Thoracic aorta (tissue), 2 donors: ENCODE measurements at regions not wholly inside any gene's neighbourhood (a gene's known extent, or its start where the extent isn't known, plus 50 kb on each side); places are given as distances from the start of the nearest gene placed in this dataset.

Source experiments
- ATAC-seq: fragments of 150-250 bp; one replicate; pipeline ENCODE4 v1.8.0; 2017; ENCODE audit warnings: low read depth; ENCODE audit not compliant: insufficient number of reproducible peaks, low FRiP score
- DNase-seq: peaks from one replicate; pipeline ENCODE4 v3.0.0-alpha.2; 2020; ENCODE audit warnings: low spot score
- H3K27ac ChIP-seq, 2 donors: fragments of 200-600 bp; sonication (generic); 1 replicate in 1 of 2; 2 replicates in 1 of 2; pipeline ENCODE4 v1.5.1; 2016; ENCODE audit warnings: mild to moderate bottlenecking in 2 of 2, moderate library complexity in 2 of 2
- H3K27me3 ChIP-seq: fragments of 200-600 bp; sonication (generic); replicated peaks from 2 replicates; pipeline ENCODE4 v1.6.0; 2016; ENCODE audit warnings: mild to moderate bottlenecking; ENCODE audit not compliant: insufficient read depth
- H3K36me3 ChIP-seq: fragments of 200-600 bp; sonication (generic); one replicate; pipeline ENCODE4 v1.5.1; 2016
- H3K4me1 ChIP-seq, 2 donors: fragments of 200-600 bp; sonication (generic); 1 replicate in 1 of 2; 2 replicates in 1 of 2; pipeline versions ENCODE4 v1.5.1 to v1.6.0; 2016; ENCODE audit warnings: low read depth in 2 of 2, mild to moderate bottlenecking in 1 of 2; ENCODE audit not compliant: control insufficient read depth in 1 of 2
- H3K4me3 ChIP-seq: fragments of 200-600 bp; sonication (generic); 2 replicates; pipeline ENCODE4 v1.5.1; 2016; ENCODE audit warnings: mild to moderate bottlenecking
- H3K9me3 ChIP-seq: fragments of 200-600 bp; sonication (generic); 2 replicates; pipeline ENCODE4 v1.5.1; 2016
- CTCF ChIP-seq: fragments of 200-600 bp; sonication (generic); IDR thresholded peaks from one replicate; pipeline ENCODE4 v1.5.1; 2019; ENCODE audit warnings: antibody characterized with exemption

DNA sequence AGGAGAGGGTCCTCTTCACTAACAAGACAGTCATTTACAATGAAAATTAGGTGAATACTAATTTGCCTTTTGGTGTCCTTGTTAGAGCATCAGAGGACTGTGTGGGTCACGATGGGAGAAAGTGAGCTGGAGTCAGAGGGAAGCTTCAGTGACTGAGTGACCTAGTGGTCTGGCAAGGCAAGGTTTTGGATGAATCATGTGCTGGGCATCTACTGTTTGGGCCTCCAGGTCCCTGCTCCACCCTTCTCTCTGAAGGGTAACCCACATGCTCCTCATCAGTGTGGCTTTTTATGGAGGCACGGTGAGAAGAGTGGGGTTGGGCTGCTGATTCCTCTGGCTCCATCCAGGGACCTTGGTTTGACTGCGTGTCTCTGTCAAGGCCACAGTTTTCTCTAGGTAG is 60.5 kb upstream of the EXOC2 start:
- no peak for DNase-seq
- Histone ChIP-seq H3K27ac (no peak overlapping the region), H3K36me3 (no peaks in the 10 kb centered on the region), H3K9me3 (no peaks in the 10 kb centered on the region), H3K4me1 (no peaks in the 10 kb centered on the region), H3K4me3 (no peak overlapping the region), H3K27me3 (no peaks in the 10 kb centered on the region)
- ATAC-seq: no peak
- no peak for TF ChIP-seq CTCF

DNA sequence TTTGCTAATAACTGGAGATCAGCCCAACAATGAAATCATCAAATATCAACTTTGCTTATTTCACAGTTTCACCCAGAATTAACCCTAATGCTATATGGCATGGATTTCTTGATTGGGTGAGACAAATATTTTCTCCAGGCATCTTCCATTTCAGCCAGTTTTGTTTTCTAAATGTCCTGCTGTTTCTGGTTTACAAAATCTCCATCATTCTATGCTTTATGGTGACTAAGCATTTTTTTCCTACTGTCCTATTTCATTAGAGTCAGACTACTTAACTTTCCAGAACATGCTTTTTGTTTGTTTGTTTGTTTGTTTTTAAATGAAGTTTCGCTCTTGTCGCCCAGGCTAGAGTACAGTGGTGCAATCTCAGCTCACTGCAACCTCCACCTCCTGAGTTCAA is 59.5 kb upstream of the EXOC2 start:
- H3K4me1 ChIP-seq: no peaks in the 10 kb centered on the region
- H3K27me3 ChIP-seq: no peaks in the 10 kb centered on the region
- no peak overlapping the region for H3K4me3 ChIP-seq
- ATAC-seq (no peak), DNase-seq (no peak)
- H3K9me3 ChIP-seq: no peaks in the 10 kb centered on the region
- H3K27ac ChIP-seq: no peak overlapping the region
- TF ChIP-seq CTCF: no peak
- no peaks in the 10 kb centered on the region for H3K36me3 ChIP-seq

- no peaks in the 10 kb centered on the region for H3K27me3 ChIP-seq
- no peak overlapping the region for H3K27ac ChIP-seq
- no peaks in the 10 kb centered on the region for H3K4me1 ChIP-seq
- DNase-seq (no peak), ATAC-seq (no peak)
- H3K36me3 ChIP-seq: no peaks in the 10 kb centered on the region
- no peak overlapping the region for H3K4me3 ChIP-seq
- TF ChIP-seq CTCF: no peak
- H3K9me3 ChIP-seq: no peaks in the 10 kb centered on the region
These were observed 58.8 kb upstream of the EXOC2 start for GRCh38 chr6:751765-752164.

DNA sequence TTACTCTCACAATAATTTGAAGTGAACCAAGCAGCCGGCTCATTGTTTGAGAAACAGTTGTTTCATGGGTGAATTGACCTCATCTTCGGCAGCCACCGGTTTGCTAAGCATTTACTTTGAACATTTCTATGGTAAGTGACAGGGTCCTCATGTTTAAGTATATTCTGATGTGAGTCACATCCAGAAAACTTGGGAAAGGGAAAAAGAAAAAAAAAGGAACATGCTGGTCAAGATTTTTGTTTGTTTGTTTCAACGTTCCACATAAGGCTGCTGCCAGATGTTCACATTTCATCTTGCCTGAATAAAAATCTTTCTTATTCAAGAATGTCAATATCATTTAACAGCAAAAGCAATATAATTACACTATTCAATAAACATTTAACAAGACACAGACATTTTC is 55.0 kb upstream of the EXOC2 start:
- Histone ChIP-seq H3K9me3 (no peaks in the 10 kb centered on the region), H3K27me3 (no peaks in the 10 kb centered on the region), H3K4me1 (no peaks in the 10 kb centered on the region), H3K27ac (no peak overlapping the region), H3K36me3 (no peaks in the 10 kb centered on the region), H3K4me3 (no peak overlapping the region)
- ATAC-seq: no peak
- TF ChIP-seq CTCF: no peak
- DNase-seq: no peak

DNA sequence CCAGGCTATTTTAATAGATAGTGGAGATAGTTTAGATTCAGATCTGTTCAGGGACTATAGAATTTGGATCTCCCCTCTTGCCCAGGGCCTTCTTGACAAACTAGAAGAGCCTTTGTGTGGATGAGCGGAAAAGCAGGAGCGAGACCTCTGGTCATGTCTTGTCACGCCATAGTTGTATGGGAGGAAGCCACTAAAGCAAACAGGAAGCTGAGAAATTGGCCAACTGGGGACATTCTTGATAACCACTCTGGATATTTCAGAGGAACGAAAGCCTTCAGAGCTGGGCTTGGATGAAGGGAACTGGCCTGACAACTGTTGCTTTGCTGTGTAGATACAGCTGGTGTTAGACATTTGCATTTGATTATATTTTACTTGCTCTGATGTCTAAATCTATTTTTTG is 54.1 kb upstream of the EXOC2 start:
- Histone ChIP-seq H3K27ac (no peak overlapping the region), H3K36me3 (no peaks in the 10 kb centered on the region), H3K9me3 (no peaks in the 10 kb centered on the region), H3K4me1 (no peaks in the 10 kb centered on the region), H3K4me3 (no peak overlapping the region), H3K27me3 (no peaks in the 10 kb centered on the region)
- DNase-seq (no peak), ATAC-seq (no peak)
- TF ChIP-seq CTCF: no peak
